ENCODE measurements at regions not wholly inside any gene's neighbourhood (a gene's known extent, or its start where the extent isn't known, plus 50 kb on each side); places are given as distances from the start of the nearest gene placed in this dataset.

DNA sequence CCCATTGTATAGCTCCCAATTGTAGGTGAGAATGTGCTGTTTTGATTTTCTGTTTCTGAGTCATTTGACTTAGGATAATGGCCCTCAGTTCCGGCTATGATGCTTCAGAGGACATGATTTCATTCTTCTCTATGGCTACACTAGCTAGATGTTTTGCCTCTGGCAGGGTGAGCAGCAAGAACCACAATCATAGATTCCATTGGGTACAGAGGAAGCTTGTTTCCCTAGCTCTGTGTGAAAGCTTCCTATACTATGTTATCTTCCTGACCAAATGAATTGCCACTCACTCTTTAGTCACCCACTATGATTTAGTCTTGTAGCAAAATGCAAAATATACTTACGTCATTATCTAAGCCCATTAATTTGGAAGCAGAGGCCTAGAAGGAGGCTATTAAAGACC, 616.3 kb downstream of the PLA2G4A start:
- H3K27me3 ChIP-seq, result no peaks in the 10 kb centered on the region
- H3K4me1 ChIP-seq, result no peaks in the 10 kb centered on the region
- H3K27ac ChIP-seq, result no peak overlapping the region
- no peak for DNase-seq
- no peaks in the 10 kb centered on the region for H3K36me3 ChIP-seq
- H3K9me3 ChIP-seq (replicated peaks), result no peaks in the 10 kb centered on the region
- H3K4me3 ChIP-seq, result no peak overlapping the region

GRCh38 chr1:187451238-187451637, 622.5 kb downstream of the PLA2G4A start:
- DNase-seq, result no peak
- no peak overlapping the region for H3K27ac ChIP-seq
- no peaks in the 10 kb centered on the region for H3K27me3 ChIP-seq
- no peaks in the 10 kb centered on the region for H3K36me3 ChIP-seq
- H3K9me3 ChIP-seq (replicated peaks), result no peaks in the 10 kb centered on the region
- H3K4me1 ChIP-seq, result no peaks in the 10 kb centered on the region
- H3K4me3 ChIP-seq, result no peak overlapping the region

GRCh38 chr1:187454010-187454409, 625.3 kb downstream of the PLA2G4A start:
- no peak for DNase-seq

GRCh38 chr1:187456446-187456845, 627.7 kb downstream of the PLA2G4A start:
- no peak for DNase-seq
- Histone ChIP-seq H3K36me3 (no peaks in the 10 kb centered on the region), H3K9me3 (replicated peaks) (no peaks in the 10 kb centered on the region), H3K4me3 (no peak overlapping the region), H3K27ac (no peak overlapping the region), H3K4me1 (no peaks in the 10 kb centered on the region), H3K27me3 (no peaks in the 10 kb centered on the region)

More at GRCh38 chr1:187454010-187454409, 625.3 kb downstream of the PLA2G4A start:
- no peaks in the 10 kb centered on the region for H3K36me3 ChIP-seq
- H3K27ac ChIP-seq, result no peak overlapping the region
- no peaks in the 10 kb centered on the region for H3K4me1 ChIP-seq
- no peaks in the 10 kb centered on the region for H3K9me3 ChIP-seq (replicated peaks)
- no peaks in the 10 kb centered on the region for H3K27me3 ChIP-seq
- H3K4me3 ChIP-seq, result no peak overlapping the region

GRCh38 chr1:187460093-187460492, 631.3 kb downstream of the PLA2G4A start:
- Histone ChIP-seq H3K36me3 (no peaks in the 10 kb centered on the region), H3K27ac (no peak overlapping the region), H3K4me3 (no peak overlapping the region), H3K9me3 (replicated peaks) (no peaks in the 10 kb centered on the region), H3K4me1 (no peaks in the 10 kb centered on the region), H3K27me3 (no peaks in the 10 kb centered on the region)
- DNase-seq, result no peak

DNA sequence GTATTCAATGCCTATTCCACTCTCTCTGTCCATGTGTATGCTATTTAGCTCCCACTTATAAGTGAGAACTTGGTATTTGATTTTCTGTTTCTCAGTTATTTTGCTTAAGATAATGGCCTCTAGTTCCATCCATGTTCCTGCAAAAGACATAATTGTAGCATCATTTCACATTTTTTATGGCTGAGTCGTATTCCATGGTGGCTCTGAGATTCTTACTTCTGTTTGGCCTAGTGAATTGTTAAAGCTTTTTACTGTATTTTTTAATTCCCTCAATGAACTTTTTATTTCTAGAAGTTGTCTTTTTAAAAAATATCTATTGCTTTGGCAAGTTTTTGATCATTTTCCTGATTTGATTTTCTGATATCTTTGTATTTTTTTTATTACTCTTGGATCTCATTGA, 635.6 kb downstream of the PLA2G4A start:
- Histone ChIP-seq H3K4me1 (no peaks in the 10 kb centered on the region), H3K27me3 (no peaks in the 10 kb centered on the region), H3K4me3 (no peak overlapping the region), H3K27ac (no peak overlapping the region), H3K36me3 (no peaks in the 10 kb centered on the region), H3K9me3 (replicated peaks) (no peaks in the 10 kb centered on the region)
- DNase-seq, result no peak

GRCh38 chr1:187465441-187465840, 636.7 kb downstream of the PLA2G4A start:
- Histone ChIP-seq H3K36me3 (no peaks in the 10 kb centered on the region), H3K4me1 (no peaks in the 10 kb centered on the region), H3K27me3 (no peaks in the 10 kb centered on the region), H3K9me3 (replicated peaks) (no peaks in the 10 kb centered on the region), H3K4me3 (no peak overlapping the region), H3K27ac (no peak overlapping the region)
- no peak for DNase-seq

- Histone ChIP-seq H3K36me3 (no peaks in the 10 kb centered on the region), H3K27me3 (no peaks in the 10 kb centered on the region), H3K4me1 (no peaks in the 10 kb centered on the region), H3K9me3 (replicated peaks) (no peaks in the 10 kb centered on the region), H3K27ac (no peak overlapping the region), H3K4me3 (no peak overlapping the region)
- DNase-seq, result no peak
These were observed 641.1 kb downstream of the PLA2G4A start for GRCh38 chr1:187469836-187470235.

GRCh38 chr1:187471555-187471954, 642.8 kb downstream of the PLA2G4A start:
- no peak for DNase-seq
- H3K27me3 ChIP-seq, result no peaks in the 10 kb centered on the region
- no peak overlapping the region for H3K27ac ChIP-seq
- no peaks in the 10 kb centered on the region for H3K36me3 ChIP-seq
- H3K4me3 ChIP-seq, result no peak overlapping the region
- no peaks in the 10 kb centered on the region for H3K9me3 ChIP-seq (replicated peaks)
- H3K4me1 ChIP-seq, result no peaks in the 10 kb centered on the region

DNA sequence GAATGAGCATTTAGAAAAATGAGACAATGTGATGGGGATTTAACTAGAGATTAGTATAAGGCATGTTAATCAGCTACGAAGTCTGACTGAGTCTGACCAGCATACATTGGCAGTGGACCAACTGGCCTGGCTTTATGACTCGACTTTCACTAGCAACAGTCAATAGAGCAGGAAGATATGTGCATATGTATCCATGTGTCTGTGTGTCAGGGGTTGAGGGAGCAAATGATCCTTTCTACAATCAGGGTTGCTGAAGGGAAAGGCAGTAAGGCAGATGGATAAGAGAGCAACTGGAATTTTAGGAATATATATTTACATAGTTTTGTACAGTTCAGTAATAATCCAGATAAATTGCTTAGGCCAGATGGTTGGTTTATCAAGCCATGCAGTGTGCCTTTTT, 645.6 kb downstream of the PLA2G4A start:
- peak in 1 of 2 experiments; percentile 17 for DNase-seq
- no peak overlapping the region for H3K4me3 ChIP-seq
- H3K9me3 ChIP-seq (replicated peaks), result no peaks in the 10 kb centered on the region
- no peaks in the 10 kb centered on the region for H3K36me3 ChIP-seq
- H3K4me1 ChIP-seq, result no peaks in the 10 kb centered on the region
- H3K27me3 ChIP-seq, result no peaks in the 10 kb centered on the region
- H3K27ac ChIP-seq, result no peak overlapping the region

GRCh38 chr1:187476671-187477070, 647.9 kb downstream of the PLA2G4A start:
- no peaks in the 10 kb centered on the region for H3K36me3 ChIP-seq
- H3K27me3 ChIP-seq, result no peaks in the 10 kb centered on the region
- no peak overlapping the region for H3K27ac ChIP-seq
- DNase-seq, result peak in 1 of 2 experiments; percentile 13
- no peaks in the 10 kb centered on the region for H3K4me1 ChIP-seq
- H3K4me3 ChIP-seq, result no peak overlapping the region
- H3K9me3 ChIP-seq (replicated peaks), result no peaks in the 10 kb centered on the region

- H3K36me3 ChIP-seq, result no peaks in the 10 kb centered on the region
- no peaks in the 10 kb centered on the region for H3K27me3 ChIP-seq
- H3K4me3 ChIP-seq, result no peak overlapping the region
- DNase-seq, result no peak
- H3K9me3 ChIP-seq (replicated peaks), result no peaks in the 10 kb centered on the region
- no peaks in the 10 kb centered on the region for H3K4me1 ChIP-seq
- no peak overlapping the region for H3K27ac ChIP-seq
These were observed 648.4 kb downstream of the PLA2G4A start for GRCh38 chr1:187477103-187477502.

DNA sequence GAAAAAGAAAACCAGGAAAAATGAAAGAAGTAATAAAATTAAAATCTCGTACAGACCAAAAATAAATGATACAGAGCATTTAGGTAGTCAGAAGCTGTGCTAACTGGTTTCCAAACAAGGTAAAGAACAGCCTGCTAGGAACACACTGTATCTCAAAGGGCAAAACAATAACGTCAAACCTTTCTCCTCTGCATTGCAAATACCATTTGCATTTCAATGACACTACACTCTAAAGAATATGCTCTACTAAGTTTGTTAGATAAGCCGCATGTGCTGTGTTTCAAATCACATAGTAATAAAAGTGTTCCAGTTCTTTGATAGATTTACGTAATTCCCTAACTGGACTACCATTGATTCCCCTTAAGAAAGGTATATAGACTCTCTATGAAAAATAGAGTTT, 648.8 kb downstream of the PLA2G4A start:
- Histone ChIP-seq H3K4me3 (no peak overlapping the region), H3K9me3 (replicated peaks) (no peaks in the 10 kb centered on the region), H3K36me3 (no peaks in the 10 kb centered on the region), H3K27me3 (no peaks in the 10 kb centered on the region), H3K27ac (no peak overlapping the region), H3K4me1 (no peaks in the 10 kb centered on the region)
- no peak for DNase-seq

GRCh38 chr1:187481581-187482148, 652.9 kb downstream of the PLA2G4A start:
- H3K27ac ChIP-seq, result no peak overlapping the region
- H3K27me3 ChIP-seq, result no peaks in the 10 kb centered on the region
- H3K36me3 ChIP-seq, result no peaks in the 10 kb centered on the region
- no peak overlapping the region for H3K4me3 ChIP-seq
- no peaks in the 10 kb centered on the region for H3K9me3 ChIP-seq (replicated peaks)
- H3K4me1 ChIP-seq, result no peaks in the 10 kb centered on the region
- no peak for DNase-seq

DNA sequence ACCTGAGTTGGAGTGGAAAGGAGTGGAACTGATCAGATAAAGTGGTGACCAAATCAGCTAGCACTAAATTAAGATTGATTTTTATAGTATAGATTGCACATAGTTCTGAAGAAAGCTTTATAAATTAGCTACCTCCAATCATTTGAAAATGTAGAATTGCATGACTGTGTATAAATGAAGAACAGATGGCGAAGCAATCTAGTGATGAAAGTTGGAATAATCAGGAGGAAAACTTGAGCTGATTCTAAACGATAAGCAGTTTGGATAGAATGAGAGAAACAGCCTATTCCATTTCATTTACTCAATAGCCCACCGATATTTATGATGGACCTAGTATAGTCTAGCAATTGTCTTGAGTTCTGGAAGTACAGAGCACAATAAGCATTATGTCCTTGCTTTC, 661.5 kb downstream of the PLA2G4A start:
- H3K36me3 ChIP-seq, result no peaks in the 10 kb centered on the region
- no peaks in the 10 kb centered on the region for H3K27me3 ChIP-seq
- H3K9me3 ChIP-seq (replicated peaks), result no peaks in the 10 kb centered on the region
- H3K27ac ChIP-seq, result no peak overlapping the region
- DNase-seq, result no peak
- H3K4me3 ChIP-seq, result no peak overlapping the region
- no peaks in the 10 kb centered on the region for H3K4me1 ChIP-seq

- no peak overlapping the region for H3K4me3 ChIP-seq
- no peak overlapping the region for H3K27ac ChIP-seq
- no peak for DNase-seq
- no peaks in the 10 kb centered on the region for H3K27me3 ChIP-seq
- no peaks in the 10 kb centered on the region for H3K36me3 ChIP-seq
- H3K4me1 ChIP-seq, result no peaks in the 10 kb centered on the region
- no peaks in the 10 kb centered on the region for H3K9me3 ChIP-seq (replicated peaks)
These were observed 662.5 kb downstream of the PLA2G4A start for GRCh38 chr1:187491082-187491720.
